ENCODE measurements at regions not wholly inside any gene's neighbourhood (a gene's known extent, or its start where the extent isn't known, plus 50 kb on each side); places are given as distances from the start of the nearest gene placed in this dataset.

- no peak for TF ChIP-seq YY1 (IDR thresholded peaks at IDR 0.05; ENCODE audit: insufficient read depth, insufficient read length)
- TF ChIP-seq ZNF274 (IDR thresholded peaks at IDR 0.05; ENCODE audit: low read depth, low read length): no peak
Measured at GRCh38 chr20:51943761-51944160, 141.4 kb upstream of the SALL4 start.

All from NT2/D1 (cell line).